ENCODE measurements at regions not wholly inside any gene's neighbourhood (a gene's known extent, or its start where the extent isn't known, plus 50 kb on each side); places are given as distances from the start of the nearest gene placed in this dataset.

DNA sequence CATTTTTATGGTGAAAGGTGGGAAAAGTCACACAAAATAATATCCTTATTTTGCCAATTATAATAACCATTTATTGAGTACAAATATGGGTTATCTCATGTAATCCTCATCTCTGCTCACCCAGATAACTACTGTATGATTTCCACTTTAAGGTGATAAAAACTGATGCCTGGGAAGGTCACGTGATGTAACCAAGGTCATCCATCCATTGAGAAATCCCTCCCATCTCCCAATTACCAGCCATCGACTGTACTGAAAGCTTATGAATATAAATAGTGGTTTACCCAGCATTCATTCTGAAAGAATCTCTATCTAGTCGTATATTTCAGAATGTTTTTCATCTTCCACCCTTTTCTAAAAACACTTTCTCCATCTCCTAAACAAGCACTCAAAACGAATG, 55.0 kb upstream of the IFNAR2 start:
- H3K27ac Mint-ChIP-seq = no peak overlapping the region
- no peaks in the 10 kb centered on the region for H3K9me3 Mint-ChIP-seq
- CTCF ChIA-PET = interaction anchor here (1.4 kb wide), 1 partner anchor 23 kb away, joined by 6 read pairs; no protein-coding TSS in a partner anchor
- no peak overlapping the region for H3K4me3 Mint-ChIP-seq
- no peaks in the 10 kb centered on the region for H3K4me1 Mint-ChIP-seq
- no peaks in the 10 kb centered on the region for H3K36me3 Mint-ChIP-seq
- peaks cover 28% of the 10 kb centered on the region for H3K27me3 Mint-ChIP-seq
- no peak for DNase-seq

All from activated naive CD4-positive, alpha-beta T cell treated with anti-CD3 and anti-CD28 coated beads, Interleukin-2, amount 10 ng/mL, durations not matched to agents 7 days and 5 days (primary cell).